Activated B cell treated with CpG ODN at 0.5 μM for 24 hours (primary cell): ENCODE measurements at regions not wholly inside any gene's neighbourhood (a gene's known extent, or its start where the extent isn't known, plus 50 kb on each side); places are given as distances from the start of the nearest gene placed in this dataset.

Experiments
- ATAC-seq: fragments of 200-7000 bp; cut with Tn5 transposase; one replicate; pipeline ENCODE4 v1.10.0; 2021; ENCODE audit warnings: low read depth, mild to moderate bottlenecking, moderate library complexity
- CTCF ChIA-PET: fragments of 350-600 bp; sonication (Branson Sonifier 250); formaldehyde crosslinking; loops from one replicate; lab custom pipeline; 2021; ENCODE audit warnings: antibody characterized with exemption; lab: Charles Lee
- POLR2A ChIA-PET: fragments of 350-600 bp; sonication (Branson Sonifier 250); formaldehyde crosslinking; loops from one replicate; lab custom pipeline; 2021; ENCODE audit warnings: antibody characterized with exemption; lab: Charles Lee
- DNase-seq: peaks from one replicate; pipeline ENCODE4 v3.0.0; 2022
- H3K27ac Mint-ChIP-seq: one replicate; pipeline ENCODE4 v1.8.0; 2020; ENCODE audit warnings: mixed read lengths
- H3K27me3 Mint-ChIP-seq: one replicate; pipeline ENCODE4 v1.8.0; 2021; ENCODE audit warnings: mixed read lengths
- H3K36me3 Mint-ChIP-seq: one replicate; pipeline ENCODE4 v1.8.0; 2021; ENCODE audit warnings: low read depth, mixed read lengths
- H3K4me1 Mint-ChIP-seq: one replicate; pipeline ENCODE4 v1.8.0; 2021; ENCODE audit warnings: mixed read lengths
- H3K4me3 Mint-ChIP-seq: one replicate; pipeline ENCODE4 v1.8.0; 2020; ENCODE audit warnings: mild to moderate bottlenecking, mixed read lengths
- H3K9me3 Mint-ChIP-seq: one replicate; pipeline ENCODE4 v1.8.0; 2020; ENCODE audit warnings: mixed read lengths
- intact Hi-C: fragments of 100-400 bp; cut with micrococcal nuclease; formaldehyde crosslinking; loops from one replicate; pipeline ENCODE4 v1.15.1; 2024
- TF ChIP-seq, protein P1 (sequence below): fragments of 200-600 bp; IDR thresholded peaks from one replicate; pipeline ENCODE4 v1.8.0; 2022; ENCODE audit warnings: antibody characterized with exemption, mild to moderate bottlenecking

DNA sequence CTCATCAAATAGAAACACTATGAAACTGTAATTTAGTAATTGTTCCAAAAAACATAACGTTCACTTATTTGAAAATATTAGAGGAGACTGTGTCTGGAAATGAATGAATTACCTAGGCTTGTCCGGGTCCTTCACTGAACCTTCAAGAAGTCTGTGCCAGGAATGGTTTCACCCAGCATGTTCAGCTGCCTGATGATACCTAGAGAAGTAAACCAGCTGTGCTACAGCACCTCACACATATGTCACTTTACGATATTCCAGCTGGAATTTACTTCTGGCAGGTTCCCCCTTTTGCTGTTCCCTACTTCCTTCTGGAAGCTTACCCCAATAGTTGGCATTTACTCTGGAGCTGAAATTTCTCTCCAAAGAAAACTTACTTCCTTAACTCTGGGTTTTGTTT, 906.5 kb downstream of the FAT4 start:
- Mint-ChIP-seq H3K9me3 (peaks cover 2% of the 10 kb centered on the region), H3K27me3 (no peaks in the 10 kb centered on the region), H3K4me3 (no peak overlapping the region), H3K4me1 (no peaks in the 10 kb centered on the region), H3K36me3 (no peaks in the 10 kb centered on the region), H3K27ac (no peak overlapping the region)
- ATAC-seq = no peak
- intact Hi-C loops = no loop called here
- POLR2A ChIA-PET = no interaction called here
- TF ChIP-seq, protein P1, sequence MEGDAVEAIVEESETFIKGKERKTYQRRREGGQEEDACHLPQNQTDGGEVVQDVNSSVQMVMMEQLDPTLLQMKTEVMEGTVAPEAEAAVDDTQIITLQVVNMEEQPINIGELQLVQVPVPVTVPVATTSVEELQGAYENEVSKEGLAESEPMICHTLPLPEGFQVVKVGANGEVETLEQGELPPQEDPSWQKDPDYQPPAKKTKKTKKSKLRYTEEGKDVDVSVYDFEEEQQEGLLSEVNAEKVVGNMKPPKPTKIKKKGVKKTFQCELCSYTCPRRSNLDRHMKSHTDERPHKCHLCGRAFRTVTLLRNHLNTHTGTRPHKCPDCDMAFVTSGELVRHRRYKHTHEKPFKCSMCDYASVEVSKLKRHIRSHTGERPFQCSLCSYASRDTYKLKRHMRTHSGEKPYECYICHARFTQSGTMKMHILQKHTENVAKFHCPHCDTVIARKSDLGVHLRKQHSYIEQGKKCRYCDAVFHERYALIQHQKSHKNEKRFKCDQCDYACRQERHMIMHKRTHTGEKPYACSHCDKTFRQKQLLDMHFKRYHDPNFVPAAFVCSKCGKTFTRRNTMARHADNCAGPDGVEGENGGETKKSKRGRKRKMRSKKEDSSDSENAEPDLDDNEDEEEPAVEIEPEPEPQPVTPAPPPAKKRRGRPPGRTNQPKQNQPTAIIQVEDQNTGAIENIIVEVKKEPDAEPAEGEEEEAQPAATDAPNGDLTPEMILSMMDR = no peak
- no peak for DNase-seq
- CTCF ChIA-PET = no interaction called here

DNA sequence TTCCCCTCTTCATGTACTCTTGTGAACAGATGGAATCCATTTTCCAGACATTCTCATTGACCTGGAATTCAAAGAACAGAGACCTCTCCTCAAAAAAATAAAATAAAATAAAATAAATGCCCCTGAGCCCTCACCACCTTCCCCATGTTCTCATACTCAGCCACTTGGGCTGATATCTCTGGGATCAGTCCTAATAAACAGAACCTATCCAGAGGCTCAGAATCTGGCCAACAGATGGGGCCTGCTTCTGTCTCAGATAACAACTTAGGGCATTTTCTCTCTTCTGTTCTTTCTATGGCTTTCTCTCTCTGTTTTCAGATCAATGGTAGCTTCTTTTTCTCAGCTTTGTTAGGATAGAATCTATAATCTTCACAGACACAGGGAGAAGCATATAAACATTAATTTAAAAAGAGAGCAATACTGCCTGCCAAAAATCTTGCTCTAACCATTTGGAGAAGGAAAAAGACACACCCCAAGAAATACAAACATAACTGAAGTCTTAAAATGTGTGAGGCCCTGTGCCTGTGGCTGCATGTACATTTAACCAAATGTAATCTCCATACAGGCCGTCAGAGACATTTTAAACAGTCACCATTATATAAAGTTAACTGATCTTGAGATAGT, 907.1 kb downstream of the FAT4 start:
- Mint-ChIP-seq H3K4me3 (no peak overlapping the region), H3K27me3 (no peaks in the 10 kb centered on the region), H3K9me3 (peaks cover 2% of the 10 kb centered on the region), H3K27ac (no peak overlapping the region), H3K4me1 (no peaks in the 10 kb centered on the region), H3K36me3 (no peaks in the 10 kb centered on the region)
- ChIA-PET POLR2A (no interaction called here), CTCF (no interaction called here)
- DNase-seq (no peak), ATAC-seq (no peak)
- intact Hi-C loops = no loop called here
- TF ChIP-seq, protein P1 = no peak

DNA sequence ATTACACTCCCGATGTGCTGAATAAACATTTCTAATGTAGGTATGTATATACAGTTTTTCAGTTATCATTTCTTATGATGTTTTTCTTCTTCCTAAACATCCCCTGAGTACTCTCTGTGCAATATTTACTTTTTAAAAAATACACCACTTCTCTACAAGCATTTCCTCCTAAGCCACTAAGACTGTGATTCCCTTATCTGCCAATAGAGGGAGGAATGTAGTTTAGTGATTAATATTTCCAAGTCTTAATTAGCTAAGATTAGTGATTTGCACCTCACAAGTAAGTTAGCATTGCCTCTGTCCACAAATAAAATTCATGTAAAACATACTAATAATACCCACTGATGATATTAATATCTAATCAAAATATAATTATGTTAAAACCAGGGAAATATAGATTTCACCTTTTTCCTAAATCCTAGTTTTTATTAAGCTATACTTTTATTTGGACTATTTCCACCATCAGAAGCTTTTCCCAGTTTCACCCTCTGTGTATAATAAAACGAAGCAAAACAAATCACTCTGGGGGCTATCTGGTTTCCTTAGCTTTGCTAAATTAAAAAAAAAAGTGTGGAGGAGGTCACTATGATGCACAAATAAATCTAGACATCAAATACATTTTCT, 909.1 kb downstream of the FAT4 start:
- no peak overlapping the region for H3K4me3 Mint-ChIP-seq
- CTCF ChIA-PET = no interaction called here
- TF ChIP-seq, protein P1 = no peak
- no peak for DNase-seq
- H3K4me1 Mint-ChIP-seq = no peaks in the 10 kb centered on the region
- H3K9me3 Mint-ChIP-seq = peaks cover 1% of the 10 kb centered on the region
- no peaks in the 10 kb centered on the region for H3K36me3 Mint-ChIP-seq
- H3K27me3 Mint-ChIP-seq = no peaks in the 10 kb centered on the region
- intact Hi-C loops = no loop called here
- ATAC-seq = no peak
- H3K27ac Mint-ChIP-seq = no peak overlapping the region
- POLR2A ChIA-PET = no interaction called here

DNA sequence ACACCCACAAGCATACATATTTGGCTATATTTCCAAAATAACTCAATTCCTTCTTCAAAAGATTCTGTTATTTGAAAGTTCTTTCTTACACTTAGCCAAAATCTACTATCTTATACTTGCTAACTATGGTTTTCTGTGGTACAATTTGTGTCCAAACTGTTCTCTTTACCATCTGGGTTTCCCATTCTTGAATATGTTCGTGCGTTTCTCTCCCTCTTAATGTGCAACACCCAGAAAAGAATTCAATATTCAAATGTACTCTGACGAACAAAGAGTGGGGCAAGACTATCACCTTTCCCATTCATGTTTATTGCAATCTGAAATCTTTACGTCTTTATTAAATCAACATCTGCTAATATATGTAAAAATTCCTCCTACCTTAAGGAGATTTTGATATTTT, 912.7 kb downstream of the FAT4 start:
- Mint-ChIP-seq H3K9me3 (peaks cover 5% of the 10 kb centered on the region), H3K27ac (no peak overlapping the region), H3K27me3 (no peaks in the 10 kb centered on the region), H3K4me3 (no peak overlapping the region), H3K4me1 (no peaks in the 10 kb centered on the region), H3K36me3 (no peaks in the 10 kb centered on the region)
- no peak for DNase-seq
- TF ChIP-seq, protein P1 = no peak
- ATAC-seq = no peak
- POLR2A ChIA-PET = no interaction called here
- intact Hi-C loops = no loop called here
- CTCF ChIA-PET = no interaction called here

DNA sequence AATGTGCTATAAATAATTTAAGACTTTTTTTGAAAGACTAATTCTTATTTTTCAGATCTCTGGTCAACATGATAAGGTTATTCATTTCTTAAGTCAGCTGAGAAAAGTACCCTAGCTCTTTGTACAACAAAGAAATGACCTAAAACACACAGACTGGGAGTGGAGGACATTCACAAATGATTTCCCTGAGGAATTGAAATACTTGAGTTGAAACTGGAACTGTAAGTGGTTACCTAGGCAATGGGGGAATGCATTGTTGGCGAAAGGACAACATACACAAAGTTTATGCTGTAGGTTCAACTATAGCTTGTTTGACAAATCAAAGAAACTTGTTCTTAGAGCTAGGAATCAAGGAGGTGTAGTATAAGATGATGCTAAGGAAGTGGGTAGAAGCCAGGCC, 915.5 kb downstream of the FAT4 start:
- POLR2A ChIA-PET = no interaction called here

More for the DNA sequence above, 915.5 kb downstream of the FAT4 start:
- no peak for DNase-seq
- TF ChIP-seq, protein P1 = no peak
- Mint-ChIP-seq H3K9me3 (peaks cover 7% of the 10 kb centered on the region), H3K27ac (no peak overlapping the region), H3K4me3 (no peak overlapping the region), H3K36me3 (no peaks in the 10 kb centered on the region), H3K27me3 (no peaks in the 10 kb centered on the region), H3K4me1 (no peaks in the 10 kb centered on the region)
- ATAC-seq = no peak
- intact Hi-C loops = no loop called here
- CTCF ChIA-PET = no interaction called here
